ENCODE measurements at regions not wholly inside any gene's neighbourhood (a gene's known extent, or its start where the extent isn't known, plus 50 kb on each side); places are given as distances from the start of the nearest gene placed in this dataset.

DNA sequence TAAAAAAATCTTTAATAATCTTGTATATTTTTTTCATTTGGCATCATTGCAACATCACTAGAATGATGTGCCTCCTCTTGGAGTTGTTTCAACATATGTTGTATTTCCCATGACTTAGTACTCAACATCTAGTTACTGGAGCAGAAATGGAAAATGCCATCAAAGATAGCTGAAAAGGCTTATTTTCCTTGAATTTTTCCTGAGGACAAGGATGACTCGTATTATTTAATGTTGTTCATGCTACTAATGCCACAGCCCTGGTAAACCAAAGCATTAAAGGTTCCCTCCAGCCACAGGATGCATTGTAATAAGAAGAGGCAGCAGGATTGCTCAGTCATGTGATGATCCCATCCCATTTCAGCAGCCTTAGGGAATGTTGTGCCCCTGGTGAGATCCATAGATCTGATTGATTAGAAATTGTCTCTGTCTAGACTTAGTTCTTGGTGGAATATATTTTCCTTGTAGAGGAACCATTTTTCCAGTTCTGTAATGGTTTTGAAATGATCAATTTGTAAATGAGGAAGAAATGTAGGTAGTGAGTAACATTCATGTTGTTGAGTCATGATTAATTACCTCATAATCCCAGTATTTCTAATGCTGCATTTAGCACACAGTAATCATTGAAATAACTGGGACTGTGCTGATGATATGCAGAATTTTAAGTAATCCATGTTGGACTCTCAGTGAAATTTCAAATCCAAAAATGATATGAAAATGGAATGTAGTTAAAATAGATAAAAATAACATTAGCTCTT, 91.3 kb upstream of the SMIM30 start:
- H3K4me3 ChIP-seq (ENCODE audit: low read depth, low read length): no peak overlapping the region
- TF ChIP-seq, protein P1, sequence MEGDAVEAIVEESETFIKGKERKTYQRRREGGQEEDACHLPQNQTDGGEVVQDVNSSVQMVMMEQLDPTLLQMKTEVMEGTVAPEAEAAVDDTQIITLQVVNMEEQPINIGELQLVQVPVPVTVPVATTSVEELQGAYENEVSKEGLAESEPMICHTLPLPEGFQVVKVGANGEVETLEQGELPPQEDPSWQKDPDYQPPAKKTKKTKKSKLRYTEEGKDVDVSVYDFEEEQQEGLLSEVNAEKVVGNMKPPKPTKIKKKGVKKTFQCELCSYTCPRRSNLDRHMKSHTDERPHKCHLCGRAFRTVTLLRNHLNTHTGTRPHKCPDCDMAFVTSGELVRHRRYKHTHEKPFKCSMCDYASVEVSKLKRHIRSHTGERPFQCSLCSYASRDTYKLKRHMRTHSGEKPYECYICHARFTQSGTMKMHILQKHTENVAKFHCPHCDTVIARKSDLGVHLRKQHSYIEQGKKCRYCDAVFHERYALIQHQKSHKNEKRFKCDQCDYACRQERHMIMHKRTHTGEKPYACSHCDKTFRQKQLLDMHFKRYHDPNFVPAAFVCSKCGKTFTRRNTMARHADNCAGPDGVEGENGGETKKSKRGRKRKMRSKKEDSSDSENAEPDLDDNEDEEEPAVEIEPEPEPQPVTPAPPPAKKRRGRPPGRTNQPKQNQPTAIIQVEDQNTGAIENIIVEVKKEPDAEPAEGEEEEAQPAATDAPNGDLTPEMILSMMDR (IDR thresholded peaks at IDR 0.05; ENCODE audit: insufficient read depth, low read depth, low read length, missing control alignments): no peak
- DNase-seq (ENCODE audit: low read depth): no peak

DNA sequence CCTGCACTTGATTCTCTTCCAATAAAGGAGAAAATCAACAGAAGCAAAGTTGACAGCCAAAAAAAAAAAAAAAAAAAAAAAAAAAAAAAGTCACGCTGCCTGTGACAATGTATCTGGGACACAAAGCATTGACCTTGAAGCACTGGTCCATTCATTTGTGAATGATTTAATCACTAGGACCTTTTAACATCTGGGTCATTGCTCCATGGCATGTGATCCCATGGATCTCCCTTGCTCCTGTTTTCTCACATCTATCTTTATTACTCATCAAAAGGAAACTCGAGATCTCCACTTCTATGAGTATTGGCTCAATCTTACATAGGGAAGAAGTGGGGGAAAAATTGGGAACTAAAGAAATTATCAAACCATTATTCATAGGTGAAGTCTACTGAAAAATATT, 89.6 kb upstream of the SMIM30 start:
- no peak for DNase-seq (ENCODE audit: low read depth)
- TF ChIP-seq, protein P1 (IDR thresholded peaks at IDR 0.05; ENCODE audit: insufficient read depth, low read depth, low read length, missing control alignments): no peak
- no peak overlapping the region for H3K4me3 ChIP-seq (ENCODE audit: low read depth, low read length)

DNA sequence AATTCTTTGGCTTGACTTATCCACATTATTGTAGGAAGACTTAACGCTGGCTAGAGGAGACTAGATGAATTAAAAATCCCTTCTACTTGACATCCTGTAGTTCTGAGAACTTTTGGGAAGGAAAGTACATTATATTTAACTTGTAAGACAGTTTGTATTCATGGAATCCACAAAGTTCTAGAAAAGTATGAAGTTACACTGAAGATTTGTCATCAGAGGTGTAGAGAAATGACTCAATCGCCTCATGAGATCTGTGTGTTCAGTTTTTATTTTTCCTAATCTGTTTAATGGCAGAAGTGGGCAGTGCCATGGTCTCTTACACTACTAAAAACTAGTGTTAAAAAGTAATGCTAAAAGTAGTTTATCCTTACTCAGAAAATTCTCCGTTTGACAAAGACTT, 89.1 kb upstream of the SMIM30 start:
- H3K4me3 ChIP-seq (ENCODE audit: low read depth, low read length): no peak overlapping the region
- no peak for DNase-seq (ENCODE audit: low read depth)
- TF ChIP-seq, protein P1 (IDR thresholded peaks at IDR 0.05; ENCODE audit: insufficient read depth, low read depth, low read length, missing control alignments): no peak

DNA sequence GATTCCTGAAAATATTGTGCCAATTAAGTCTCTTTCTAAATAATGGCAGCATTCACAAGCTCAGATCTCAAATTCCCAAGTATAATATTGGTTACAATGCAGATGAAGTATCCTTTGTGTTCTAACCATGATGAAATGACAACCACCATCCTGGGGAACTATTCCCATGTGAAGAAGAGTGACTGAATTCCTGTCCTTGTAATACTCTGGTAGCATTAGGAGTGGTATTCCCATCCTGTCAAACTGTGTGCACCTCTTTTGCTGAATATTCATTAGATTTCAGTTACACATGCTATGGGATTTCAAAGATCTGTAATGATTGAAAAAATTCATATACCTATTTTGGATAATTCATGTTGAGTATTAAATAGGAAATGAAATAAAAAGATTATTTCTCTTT, 86.1 kb upstream of the SMIM30 start:
- no peak for DNase-seq (ENCODE audit: low read depth)
- TF ChIP-seq, protein P1 (IDR thresholded peaks at IDR 0.05; ENCODE audit: insufficient read depth, low read depth, low read length, missing control alignments): no peak
- no peak overlapping the region for H3K4me3 ChIP-seq (ENCODE audit: low read depth, low read length)

DNA sequence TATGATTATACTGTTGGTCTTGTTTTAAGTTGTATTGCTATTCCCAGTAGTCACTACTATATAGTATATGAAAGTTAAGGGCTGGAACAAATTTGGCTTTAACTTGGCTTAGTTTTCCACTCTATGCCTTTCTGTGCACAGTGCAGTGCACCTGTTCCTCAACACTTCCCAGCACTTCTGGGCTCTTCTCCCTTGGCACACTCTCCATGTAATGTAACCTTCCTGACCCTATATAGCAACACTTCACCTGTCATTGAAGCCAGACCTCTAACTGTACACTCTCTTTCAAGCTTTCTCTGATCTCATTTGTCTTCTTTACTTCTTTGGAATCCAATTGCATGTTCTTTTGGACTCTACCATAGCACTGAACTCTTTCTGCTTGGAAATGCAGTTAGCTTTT, 83.9 kb upstream of the SMIM30 start:
- TF ChIP-seq, protein P1 (IDR thresholded peaks at IDR 0.05; ENCODE audit: insufficient read depth, low read depth, low read length, missing control alignments): no peak
- DNase-seq (ENCODE audit: low read depth): no peak
- no peak overlapping the region for H3K4me3 ChIP-seq (ENCODE audit: low read depth, low read length)

DNA sequence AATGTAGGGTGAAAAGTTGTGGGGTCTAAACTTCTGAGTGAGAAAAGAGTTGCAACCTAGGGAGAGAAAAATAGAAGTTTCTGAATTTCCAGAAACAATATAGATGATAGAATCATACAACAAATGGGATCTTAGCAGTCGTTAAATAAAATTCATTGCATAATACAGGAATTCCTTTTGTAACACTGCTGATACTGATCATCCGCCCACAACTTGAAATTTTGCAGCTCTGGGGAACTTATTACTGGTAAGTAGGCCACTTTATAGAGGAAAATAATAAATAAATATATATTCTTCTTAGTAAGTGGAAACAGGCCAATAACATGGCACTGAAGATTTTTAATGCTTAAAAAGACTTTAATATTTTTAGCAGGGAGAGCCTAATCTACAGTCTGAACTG, 81.9 kb upstream of the SMIM30 start:
- DNase-seq (ENCODE audit: low read depth): no peak
- TF ChIP-seq, protein P1 (IDR thresholded peaks at IDR 0.05; ENCODE audit: insufficient read depth, low read depth, low read length, missing control alignments): no peak
- H3K4me3 ChIP-seq (ENCODE audit: low read depth, low read length): no peak overlapping the region

DNA sequence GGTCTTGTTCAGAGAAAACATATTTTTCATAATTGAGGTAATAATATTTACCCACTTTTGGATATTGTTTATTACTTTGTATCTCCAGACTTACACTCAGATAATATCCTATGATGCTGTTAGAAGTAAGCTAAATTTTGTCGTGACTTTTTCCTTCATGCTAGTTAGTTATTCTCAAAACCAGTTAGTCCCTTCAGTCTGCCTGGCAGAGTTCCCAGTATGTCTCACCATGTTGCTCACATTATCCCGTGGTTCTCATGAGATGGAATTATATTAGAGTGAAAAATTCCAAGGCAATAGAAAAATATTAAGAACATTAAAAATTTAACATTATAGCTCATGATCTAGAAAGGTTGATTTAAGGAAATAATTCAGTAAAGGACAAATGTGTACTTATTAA, 81.5 kb upstream of the SMIM30 start:
- TF ChIP-seq, protein P1 (IDR thresholded peaks at IDR 0.05; ENCODE audit: insufficient read depth, low read depth, low read length, missing control alignments): no peak
- no peak for DNase-seq (ENCODE audit: low read depth)
- no peak overlapping the region for H3K4me3 ChIP-seq (ENCODE audit: low read depth, low read length)
